Skeletal muscle tissue (tissue), 3 donors: ENCODE measurements at regions not wholly inside any gene's neighbourhood (a gene's known extent, or its start where the extent isn't known, plus 50 kb on each side); places are given as distances from the start of the nearest gene placed in this dataset.

ENCODE experiments used
- H3K27ac ChIP-seq: one replicate; pipeline ENCODE4 v1.7.0; 2013; ENCODE audit warnings: mild to moderate bottlenecking, low read depth, low read length, inconsistent platforms
- H3K27me3 ChIP-seq, 3 donors: one replicate each; pipeline ENCODE4 v1.7.0; 2013; ENCODE audit warnings: low read length in 3 of 3; ENCODE audit not compliant: control insufficient read depth in 3 of 3, insufficient read depth in 3 of 3
- H3K36me3 ChIP-seq, 3 donors: one replicate each; pipeline ENCODE4 v1.7.0; 2013; ENCODE audit warnings: low read length in 3 of 3; ENCODE audit not compliant: control insufficient read depth in 3 of 3, insufficient read depth in 3 of 3
- H3K4me1 ChIP-seq, 3 donors: one replicate each; pipeline ENCODE4 v1.7.0; 2013; ENCODE audit warnings: low read length in 3 of 3, mild to moderate bottlenecking in 3 of 3; ENCODE audit not compliant: control insufficient read depth in 3 of 3, insufficient read depth in 3 of 3
- H3K4me3 ChIP-seq, 3 donors: one replicate each; pipeline ENCODE4 v1.7.0; 2013; ENCODE audit warnings: low read length in 3 of 3
- H3K9ac ChIP-seq, 3 donors: one replicate each; pipeline ENCODE4 v1.7.0; 2013; ENCODE audit warnings: low read length in 3 of 3, mild to moderate bottlenecking in 3 of 3, moderate library complexity in 2 of 3, low read depth in 1 of 3
- H3K9me3 ChIP-seq, 3 donors: one replicate each; pipeline ENCODE4 v1.7.0; 2013; ENCODE audit warnings: low read length in 3 of 3; ENCODE audit not compliant: control insufficient read depth in 3 of 3
- donor health status: Osteomylitis.

DNA sequence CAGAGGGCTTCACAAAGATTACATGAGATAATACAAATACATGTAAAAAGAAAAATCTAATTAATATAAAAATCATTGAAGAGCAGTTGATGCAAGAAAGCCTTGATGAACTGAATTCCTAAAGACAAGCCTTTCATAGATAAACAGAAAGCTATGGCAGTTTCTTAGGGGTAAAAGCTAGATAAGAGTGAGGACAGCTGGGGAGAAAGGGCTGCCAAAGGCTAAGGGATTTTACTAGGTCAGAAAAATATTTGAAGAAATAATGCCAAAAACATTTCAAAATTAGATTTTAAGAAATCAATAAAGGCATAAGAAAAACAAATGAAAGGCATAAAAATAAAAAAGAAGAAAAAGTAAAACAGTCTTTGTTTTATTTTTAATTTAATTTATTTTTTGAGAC lies 107.9 kb upstream of the ZNF366 start:
- Histone ChIP-seq H3K27ac (no peak overlapping the region), H3K9ac (no peak overlapping the region), H3K27me3 (no peaks in the 10 kb centered on the region), H3K36me3 (no peaks in the 10 kb centered on the region), H3K4me1 (peaks cover 16 to 27% (median 21%) of the 10 kb centered on the region in 3 donors), H3K4me3 (no peak overlapping the region), H3K9me3 (no peaks in the 10 kb centered on the region)

DNA sequence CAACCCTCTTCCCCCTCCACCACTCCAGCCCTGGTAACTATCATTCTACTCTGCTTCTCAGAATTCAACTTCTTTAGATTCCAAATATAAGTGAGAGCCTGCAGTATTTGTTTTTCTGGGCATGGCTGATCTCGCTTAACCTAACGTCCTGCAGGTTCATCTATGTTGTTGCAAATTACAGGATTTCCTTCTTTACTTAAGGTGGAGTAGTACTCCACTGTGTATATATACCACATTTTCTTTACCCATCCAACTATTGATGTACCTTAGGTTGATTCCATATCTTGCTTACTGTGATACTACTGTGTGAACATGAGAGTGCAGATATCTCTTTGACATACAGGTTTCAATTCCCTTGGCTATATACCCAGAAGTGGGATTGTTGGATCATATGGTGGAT lies 106.3 kb upstream of the ZNF366 start:
- peaks cover 10 to 13% (median 11%) of the 10 kb centered on the region in 3 donors for H3K4me1 ChIP-seq
- H3K27ac ChIP-seq = no peak overlapping the region
- no peaks in the 10 kb centered on the region for H3K36me3 ChIP-seq
- H3K9me3 ChIP-seq = no peaks in the 10 kb centered on the region
- H3K4me3 ChIP-seq = no peak overlapping the region
- no peak overlapping the region for H3K9ac ChIP-seq
- no peaks in the 10 kb centered on the region for H3K27me3 ChIP-seq

DNA sequence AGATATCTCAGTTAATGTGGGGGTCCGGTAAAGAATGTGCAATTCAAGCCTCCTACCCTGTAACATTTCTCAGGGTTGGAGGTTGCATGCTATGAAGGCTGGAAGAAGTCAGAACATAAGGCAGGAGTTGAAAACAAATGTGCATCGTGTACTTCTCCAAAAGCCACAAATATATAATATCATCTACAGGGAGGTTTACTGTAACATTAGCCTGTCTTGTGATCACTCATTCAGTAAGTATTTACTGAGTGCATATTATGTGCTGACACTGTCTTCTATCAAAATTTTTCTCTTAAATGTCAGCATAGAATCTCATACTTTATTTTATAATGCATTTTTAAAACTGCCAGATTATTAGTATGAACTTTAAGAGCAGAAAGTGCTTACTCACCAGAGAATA lies 105.6 kb upstream of the ZNF366 start:
- no peak overlapping the region for H3K4me3 ChIP-seq
- no peaks in the 10 kb centered on the region for H3K36me3 ChIP-seq
- no peaks in the 10 kb centered on the region for H3K9me3 ChIP-seq
- no peak overlapping the region for H3K9ac ChIP-seq
- H3K27me3 ChIP-seq = no peaks in the 10 kb centered on the region
- no peak overlapping the region for H3K27ac ChIP-seq
- peaks cover 6 to 8% (median 8%) of the 10 kb centered on the region in 3 donors for H3K4me1 ChIP-seq

DNA sequence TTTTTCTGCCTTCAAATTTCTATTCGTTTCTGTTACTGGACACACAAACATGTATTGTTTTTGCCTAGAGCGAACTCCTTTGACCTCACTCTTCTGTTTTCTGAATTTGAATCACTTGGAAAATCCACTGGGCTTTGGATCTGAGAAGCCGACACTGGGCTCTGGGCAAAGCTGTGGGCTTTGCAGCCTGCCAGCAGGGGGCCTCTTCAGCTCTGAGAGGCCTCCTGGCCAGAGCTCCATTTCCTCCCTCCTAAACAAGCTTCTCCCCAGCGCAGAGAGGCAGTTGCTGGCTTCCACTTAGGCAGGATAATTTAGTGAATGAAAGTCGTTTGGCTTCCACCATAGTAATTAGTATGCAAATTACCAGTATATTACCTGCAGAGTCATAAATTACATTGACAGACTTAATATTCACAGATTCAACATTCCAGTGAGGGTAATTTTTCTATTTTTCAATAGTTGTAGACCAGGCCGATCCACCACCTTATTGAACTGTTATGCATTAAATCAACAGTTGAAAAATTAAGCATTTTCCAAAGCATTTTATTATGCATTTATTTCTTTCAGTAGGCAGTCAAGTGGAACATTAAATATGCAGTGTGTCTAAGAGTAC lies 104.0 kb upstream of the ZNF366 start:
- H3K36me3 ChIP-seq = no peaks in the 10 kb centered on the region

DNA sequence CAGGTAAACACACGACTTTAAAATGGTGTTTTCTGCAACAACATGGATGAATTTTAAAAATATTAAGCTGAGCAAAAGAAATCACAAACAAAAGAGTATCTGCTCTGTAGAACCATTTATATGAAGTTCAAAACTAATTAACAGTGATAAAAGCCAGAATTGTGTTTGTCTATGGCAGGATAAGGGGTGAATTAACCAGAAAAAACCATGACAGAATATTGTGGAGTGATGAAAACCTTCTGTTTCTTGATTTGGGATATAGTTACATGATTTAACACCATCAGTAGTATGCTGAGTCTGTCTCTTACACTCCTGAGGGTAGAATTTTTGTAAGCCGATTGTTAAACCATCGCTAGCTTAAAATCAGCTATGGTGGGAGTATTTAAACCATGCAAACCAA lies 101.7 kb upstream of the ZNF366 start:
- H3K27ac ChIP-seq = no peak overlapping the region
- no peaks in the 10 kb centered on the region for H3K36me3 ChIP-seq
- H3K9me3 ChIP-seq = no peaks in the 10 kb centered on the region
- H3K27me3 ChIP-seq = no peaks in the 10 kb centered on the region
- H3K9ac ChIP-seq = no peak overlapping the region
- H3K4me1 ChIP-seq = peaks cover 5 to 11% (median 7%) of the 10 kb centered on the region in 3 donors
- no peak overlapping the region for H3K4me3 ChIP-seq

More for the DNA sequence above, 104.0 kb upstream of the ZNF366 start:
- Histone ChIP-seq H3K9me3 (no peaks in the 10 kb centered on the region), H3K27ac (no peak overlapping the region), H3K4me3 (peak overlapping the region in 2 of 3 donors; percentile 19 to 55), H3K4me1 (peaks cover 4 to 11% (median 5%) of the 10 kb centered on the region in 3 donors), H3K27me3 (no peaks in the 10 kb centered on the region), H3K9ac (peak overlapping the region; percentile 52 to 74 (median 73))

DNA sequence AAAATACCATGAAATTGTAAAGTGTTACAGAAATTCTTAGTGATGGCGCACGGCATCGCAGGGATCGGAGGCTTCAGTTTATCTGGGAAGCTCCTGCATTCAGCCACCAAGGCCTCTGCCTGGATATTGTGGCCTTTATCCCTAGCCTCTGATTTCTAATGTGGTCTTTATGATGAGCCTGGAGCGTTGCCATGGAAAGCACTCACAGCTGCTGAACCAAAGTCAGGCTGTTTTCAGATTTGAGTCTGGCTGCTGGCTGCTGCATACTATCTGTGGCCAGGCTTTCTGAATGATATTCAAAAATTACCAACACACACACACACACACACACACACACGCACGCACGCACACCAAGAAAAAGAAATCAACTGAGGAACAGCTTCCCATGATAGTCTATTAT lies 101.1 kb upstream of the ZNF366 start:
- H3K9ac ChIP-seq = no peak overlapping the region
- no peaks in the 10 kb centered on the region for H3K36me3 ChIP-seq
- H3K9me3 ChIP-seq = no peaks in the 10 kb centered on the region
- peaks cover 8 to 13% (median 10%) of the 10 kb centered on the region in 3 donors for H3K4me1 ChIP-seq
- H3K4me3 ChIP-seq = no peak overlapping the region
- no peak overlapping the region for H3K27ac ChIP-seq
- no peaks in the 10 kb centered on the region for H3K27me3 ChIP-seq

DNA sequence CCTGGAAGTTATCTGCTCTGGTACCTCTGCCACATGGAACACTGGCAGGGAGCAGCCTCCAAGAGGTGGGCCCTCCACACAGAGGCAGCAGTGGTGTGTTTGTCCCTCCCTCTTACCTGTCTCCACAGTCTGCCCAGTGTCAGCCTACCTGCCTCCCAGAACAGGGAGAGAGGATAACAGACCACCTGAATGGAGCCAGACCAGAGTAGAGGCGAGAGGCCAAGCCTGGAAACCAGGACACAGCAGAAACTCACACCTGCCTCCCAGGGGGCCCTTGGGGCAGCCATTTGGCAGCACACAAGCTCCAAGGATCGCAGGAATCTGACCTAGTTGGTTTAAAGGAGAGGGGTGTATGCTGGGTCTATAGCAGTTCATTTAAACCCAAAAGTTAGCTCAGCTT lies 100.2 kb upstream of the ZNF366 start:
- H3K4me1 ChIP-seq = peaks cover 10 to 14% (median 13%) of the 10 kb centered on the region in 3 donors
- no peak overlapping the region for H3K9ac ChIP-seq
- H3K27me3 ChIP-seq = no peaks in the 10 kb centered on the region
- no peaks in the 10 kb centered on the region for H3K36me3 ChIP-seq
- no peaks in the 10 kb centered on the region for H3K9me3 ChIP-seq
- no peak overlapping the region for H3K27ac ChIP-seq
- no peak overlapping the region for H3K4me3 ChIP-seq

DNA sequence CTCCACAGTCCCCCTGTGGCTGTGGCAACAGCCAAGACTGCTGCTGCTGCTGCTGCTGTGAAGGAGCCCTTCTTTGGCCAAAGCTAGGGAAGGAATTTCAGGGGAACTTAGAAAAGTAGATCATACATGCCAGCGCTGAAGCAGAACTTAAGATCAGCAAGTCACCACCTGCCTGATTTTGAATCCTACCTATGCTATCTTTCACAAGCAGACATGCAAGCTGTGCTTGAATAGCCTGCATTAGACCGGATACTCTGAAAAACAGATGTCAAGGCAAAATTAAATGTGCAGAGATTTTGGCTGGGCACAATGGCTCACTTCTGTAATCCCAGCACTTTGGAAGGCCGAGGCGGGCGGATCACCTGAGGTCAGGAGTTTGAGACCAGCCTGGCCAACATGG lies 99.3 kb upstream of the ZNF366 start:
- Histone ChIP-seq H3K27ac (no peak overlapping the region), H3K9ac (no peak overlapping the region), H3K4me3 (no peak overlapping the region), H3K27me3 (no peaks in the 10 kb centered on the region), H3K4me1 (peaks cover 10 to 14% (median 13%) of the 10 kb centered on the region in 3 donors), H3K9me3 (no peaks in the 10 kb centered on the region), H3K36me3 (no peaks in the 10 kb centered on the region)

DNA sequence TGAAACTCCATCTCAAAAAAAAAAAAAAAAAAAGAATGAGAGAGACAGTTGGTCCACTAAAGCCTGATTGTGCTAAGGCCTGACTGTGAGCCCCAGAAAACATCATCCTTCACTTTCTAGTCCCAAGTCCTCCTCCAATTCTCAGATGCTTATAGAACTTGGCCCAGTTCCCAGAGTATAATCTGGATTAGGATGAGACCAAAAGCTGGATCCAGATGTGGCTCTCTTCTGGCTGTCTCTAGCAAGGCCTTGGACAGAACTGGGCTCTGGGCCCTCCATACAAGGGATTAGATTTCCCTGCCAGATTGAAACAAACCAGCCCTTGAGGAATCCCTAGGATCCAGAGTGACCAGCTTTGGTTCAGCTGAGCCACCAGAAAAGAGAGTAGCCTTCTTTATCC lies 98.4 kb upstream of the ZNF366 start:
- H3K9ac ChIP-seq = no peak overlapping the region
- H3K27ac ChIP-seq = no peak overlapping the region
- H3K27me3 ChIP-seq = no peaks in the 10 kb centered on the region
- no peaks in the 10 kb centered on the region for H3K36me3 ChIP-seq
- H3K4me1 ChIP-seq = peaks cover 5 to 11% (median 7%) of the 10 kb centered on the region in 3 donors
- H3K4me3 ChIP-seq = no peak overlapping the region
- H3K9me3 ChIP-seq = no peaks in the 10 kb centered on the region

DNA sequence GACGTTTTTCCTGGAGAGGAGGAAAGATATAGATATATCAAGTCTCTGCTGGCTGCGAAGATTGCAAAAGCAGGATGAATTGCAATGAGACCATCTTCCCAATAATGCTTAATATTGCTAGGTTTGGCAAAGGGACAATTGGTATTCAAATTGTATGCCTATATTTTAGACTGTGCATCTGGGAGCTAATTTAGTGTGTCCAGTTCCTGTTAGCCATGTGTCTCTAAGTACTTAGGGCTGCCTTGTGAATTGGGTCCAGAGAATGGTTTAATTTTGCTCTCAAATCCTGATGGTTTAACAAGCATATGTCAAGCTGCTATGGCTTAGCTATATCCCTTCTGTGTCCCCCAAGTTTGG lies 97.6 kb upstream of the ZNF366 start:
- H3K4me3 ChIP-seq = no peak overlapping the region
- H3K9me3 ChIP-seq = no peaks in the 10 kb centered on the region
- no peaks in the 10 kb centered on the region for H3K27me3 ChIP-seq
- no peak overlapping the region for H3K9ac ChIP-seq
- H3K27ac ChIP-seq = no peak overlapping the region
- H3K4me1 ChIP-seq = peaks cover 7 to 12% (median 8%) of the 10 kb centered on the region in 3 donors
- no peaks in the 10 kb centered on the region for H3K36me3 ChIP-seq
